ENCODE measurements at regions not wholly inside any gene's neighbourhood (a gene's known extent, or its start where the extent isn't known, plus 50 kb on each side); places are given as distances from the start of the nearest gene placed in this dataset.
A peak's percentile ranks its signal among the peaks of the same experiment; 100 is the strongest.
"Not testable (repeated sequence)": the region's sequence is repeated elsewhere in the genome, so short reads cannot be mapped to it uniquely, and the experiment has no call there.

- H3K4me1 Mint-ChIP-seq (ENCODE audit: low read depth) = peaks cover 66% of the 10 kb centered on the region
- no peak for DNase-seq
- H3K27ac Mint-ChIP-seq = no peak overlapping the region
- TF ChIP-seq, protein P1, sequence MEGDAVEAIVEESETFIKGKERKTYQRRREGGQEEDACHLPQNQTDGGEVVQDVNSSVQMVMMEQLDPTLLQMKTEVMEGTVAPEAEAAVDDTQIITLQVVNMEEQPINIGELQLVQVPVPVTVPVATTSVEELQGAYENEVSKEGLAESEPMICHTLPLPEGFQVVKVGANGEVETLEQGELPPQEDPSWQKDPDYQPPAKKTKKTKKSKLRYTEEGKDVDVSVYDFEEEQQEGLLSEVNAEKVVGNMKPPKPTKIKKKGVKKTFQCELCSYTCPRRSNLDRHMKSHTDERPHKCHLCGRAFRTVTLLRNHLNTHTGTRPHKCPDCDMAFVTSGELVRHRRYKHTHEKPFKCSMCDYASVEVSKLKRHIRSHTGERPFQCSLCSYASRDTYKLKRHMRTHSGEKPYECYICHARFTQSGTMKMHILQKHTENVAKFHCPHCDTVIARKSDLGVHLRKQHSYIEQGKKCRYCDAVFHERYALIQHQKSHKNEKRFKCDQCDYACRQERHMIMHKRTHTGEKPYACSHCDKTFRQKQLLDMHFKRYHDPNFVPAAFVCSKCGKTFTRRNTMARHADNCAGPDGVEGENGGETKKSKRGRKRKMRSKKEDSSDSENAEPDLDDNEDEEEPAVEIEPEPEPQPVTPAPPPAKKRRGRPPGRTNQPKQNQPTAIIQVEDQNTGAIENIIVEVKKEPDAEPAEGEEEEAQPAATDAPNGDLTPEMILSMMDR (IDR thresholded peaks at IDR 0.05) = no peak
- H3K4me3 Mint-ChIP-seq = no peak overlapping the region
- no peaks in the 10 kb centered on the region for H3K9me3 Mint-ChIP-seq
- H3K27me3 Mint-ChIP-seq (ENCODE audit: insufficient read depth) = no peaks in the 10 kb centered on the region
- H3K36me3 Mint-ChIP-seq (ENCODE audit: low read depth) = no peaks in the 10 kb centered on the region
These were observed 532.8 kb downstream of the RFPL4B start for GRCh38 chr6:112879920-112880413.

- Mint-ChIP-seq H3K27me3 (ENCODE audit: insufficient read depth) (peaks cover 2% of the 10 kb centered on the region; the same call in 1 of the 2 replicates), H3K27ac (peak overlapping the region; percentile 67), H3K9me3 (no peaks in the 10 kb centered on the region), H3K4me1 (ENCODE audit: low read depth) (peaks cover 66% of the 10 kb centered on the region), H3K4me3 (peak overlapping the region; percentile 13), H3K36me3 (ENCODE audit: low read depth) (no peaks in the 10 kb centered on the region)
- TF ChIP-seq, protein P1 (IDR thresholded peaks at IDR 0.05) = no peak
- DNase-seq = peak; percentile 66
These were observed 533.9 kb downstream of the RFPL4B start for GRCh38 chr6:112881027-112881426.

- H3K27me3 Mint-ChIP-seq (ENCODE audit: insufficient read depth) = peaks cover 2% of the 10 kb centered on the region; the same call in 1 of the 2 replicates
- no peaks in the 10 kb centered on the region for H3K9me3 Mint-ChIP-seq
- TF ChIP-seq, protein P1 (IDR thresholded peaks at IDR 0.05) = no peak
- H3K4me3 Mint-ChIP-seq = peak overlapping the region; percentile 45
- peak overlapping the region; percentile 77 for H3K27ac Mint-ChIP-seq
- no peaks in the 10 kb centered on the region for H3K36me3 Mint-ChIP-seq (ENCODE audit: low read depth)
- DNase-seq = peak; percentile 23
- peaks cover 57% of the 10 kb centered on the region for H3K4me1 Mint-ChIP-seq (ENCODE audit: low read depth)
These were observed 535.0 kb downstream of the RFPL4B start for GRCh38 chr6:112881828-112882780.

DNA sequence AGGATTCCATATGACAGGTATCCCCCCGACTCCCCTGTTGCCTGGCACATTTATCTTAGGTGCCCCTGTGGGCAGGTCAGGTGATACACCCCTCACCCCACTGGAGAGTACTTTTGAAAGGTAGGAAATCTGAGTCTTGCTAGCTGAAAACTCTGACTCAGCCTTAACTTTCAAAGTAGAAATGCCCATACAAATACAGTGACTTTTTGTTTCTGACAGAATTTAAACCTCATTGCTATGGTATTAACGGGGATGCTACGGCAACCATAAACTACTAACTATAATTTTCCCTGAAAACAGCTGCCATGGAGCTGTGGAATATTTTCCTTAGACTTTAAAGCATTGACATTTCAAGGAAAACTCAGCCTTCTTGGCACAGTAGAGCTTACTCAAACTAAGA is 536.0 kb downstream of the RFPL4B start:
- H3K9me3 Mint-ChIP-seq = no peaks in the 10 kb centered on the region
- peak; percentile 6 for DNase-seq
- no peaks in the 10 kb centered on the region for H3K36me3 Mint-ChIP-seq (ENCODE audit: low read depth)
- TF ChIP-seq, protein P1 (IDR thresholded peaks at IDR 0.05) = no peak
- no peak overlapping the region for H3K4me3 Mint-ChIP-seq
- peak overlapping the region; percentile 77 for H3K27ac Mint-ChIP-seq
- peaks cover 2% of the 10 kb centered on the region; the same call in 1 of the 2 replicates for H3K27me3 Mint-ChIP-seq (ENCODE audit: insufficient read depth)
- peaks cover 47% of the 10 kb centered on the region for H3K4me1 Mint-ChIP-seq (ENCODE audit: low read depth)

DNA sequence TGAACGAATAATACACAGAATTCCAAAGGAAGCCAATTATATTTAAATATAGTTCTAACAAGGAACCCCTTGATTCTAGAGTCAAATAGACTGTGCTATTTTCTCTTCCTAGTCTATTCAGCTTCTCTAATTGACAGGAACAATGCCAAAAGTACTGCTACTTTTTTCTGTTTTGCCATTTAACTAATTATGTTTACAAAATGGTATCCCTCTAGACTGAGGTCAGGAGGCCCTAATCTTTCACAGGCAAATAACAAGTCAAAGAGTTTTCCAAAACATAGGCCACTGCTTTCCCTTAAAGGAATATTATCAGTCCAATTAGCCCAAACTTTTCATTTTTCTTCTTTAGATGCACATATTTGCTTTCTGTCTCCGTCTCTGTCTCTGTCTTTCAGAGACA is 539.3 kb downstream of the RFPL4B start:
- H3K4me3 Mint-ChIP-seq = no peak overlapping the region
- no peak overlapping the region for H3K27ac Mint-ChIP-seq
- H3K27me3 Mint-ChIP-seq (ENCODE audit: insufficient read depth) = peaks cover 2% of the 10 kb centered on the region; the same call in 1 of the 2 replicates
- H3K4me1 Mint-ChIP-seq (ENCODE audit: low read depth) = peaks cover 19% of the 10 kb centered on the region
- TF ChIP-seq, protein P1 (IDR thresholded peaks at IDR 0.05) = no peak
- H3K9me3 Mint-ChIP-seq = no peaks in the 10 kb centered on the region
- no peaks in the 10 kb centered on the region for H3K36me3 Mint-ChIP-seq (ENCODE audit: low read depth)
- DNase-seq = no peak

DNA sequence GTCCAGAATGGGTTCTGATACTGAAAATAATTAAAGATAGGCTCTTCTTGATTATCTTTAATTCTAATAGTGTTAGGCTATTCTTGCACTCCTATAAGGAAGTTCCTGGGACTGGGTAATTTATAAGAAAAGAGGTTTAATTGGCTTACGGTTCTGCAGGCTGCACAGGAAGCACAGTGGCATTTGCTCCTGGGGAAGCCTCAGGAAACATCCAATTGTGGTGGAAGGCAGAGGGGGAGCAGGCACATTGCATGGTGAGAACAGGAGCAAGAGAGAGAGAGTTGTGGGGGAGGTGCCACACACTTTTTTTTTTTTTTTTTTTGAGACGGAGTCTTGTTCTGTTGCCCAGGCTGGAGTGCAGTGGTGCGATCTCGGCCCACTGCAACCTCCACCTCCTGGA is 540.3 kb downstream of the RFPL4B start:
- H3K4me1 Mint-ChIP-seq (ENCODE audit: low read depth); H3K9me3 Mint-ChIP-seq; H3K27ac Mint-ChIP-seq; H3K4me3 Mint-ChIP-seq; DNase-seq; H3K27me3 Mint-ChIP-seq (ENCODE audit: insufficient read depth); H3K36me3 Mint-ChIP-seq (ENCODE audit: low read depth): not testable (repeated sequence)

All from HFFc6 (cell line).